HFF-Myc (cell line): ENCODE measurements at regions not wholly inside any gene's neighbourhood (a gene's known extent, or its start where the extent isn't known, plus 50 kb on each side); places are given as distances from the start of the nearest gene placed in this dataset.

Experiments
- DNase-seq: peaks from one replicate; pipeline ENCODE4 v3.0.0-alpha.2; 2011; ENCODE audit warnings: low read depth; ENCODE audit errors: extremely low read depth
- H3K4me3 ChIP-seq: replicated peaks from 2 replicates; pipeline ENCODE4 v1.5.1; 2011; ENCODE audit warnings: low read depth, mild to moderate bottlenecking, control low read depth, low read length
- CTCF ChIP-seq: IDR thresholded peaks from 2 replicates; pipeline ENCODE4 v1.5.1; 2012; ENCODE audit warnings: mild to moderate bottlenecking, low read depth, low read length, control low read depth; ENCODE audit errors: missing control alignments

GRCh38 chr4:124593494-124593893 lies 119.0 kb downstream of the ANKRD50 start:
- no peak for TF ChIP-seq CTCF
- no peak overlapping the region for H3K4me3 ChIP-seq
- no peak for DNase-seq

- H3K4me3 ChIP-seq: no peak overlapping the region
- no peak for TF ChIP-seq CTCF
- DNase-seq: no peak
Observed at GRCh38 chr4:124594945-124595344, 117.6 kb downstream of the ANKRD50 start.

- TF ChIP-seq CTCF: no peak
- no peak overlapping the region for H3K4me3 ChIP-seq
- DNase-seq: no peak
Observed at GRCh38 chr4:124596816-124597215, 115.7 kb downstream of the ANKRD50 start.

GRCh38 chr4:124610211-124610610 lies 102.3 kb downstream of the ANKRD50 start:
- no peak for DNase-seq
- H3K4me3 ChIP-seq: no peak overlapping the region
- no peak for TF ChIP-seq CTCF
